ENCODE measurements at regions not wholly inside any gene's neighbourhood (a gene's known extent, or its start where the extent isn't known, plus 50 kb on each side); places are given as distances from the start of the nearest gene placed in this dataset.

DNA sequence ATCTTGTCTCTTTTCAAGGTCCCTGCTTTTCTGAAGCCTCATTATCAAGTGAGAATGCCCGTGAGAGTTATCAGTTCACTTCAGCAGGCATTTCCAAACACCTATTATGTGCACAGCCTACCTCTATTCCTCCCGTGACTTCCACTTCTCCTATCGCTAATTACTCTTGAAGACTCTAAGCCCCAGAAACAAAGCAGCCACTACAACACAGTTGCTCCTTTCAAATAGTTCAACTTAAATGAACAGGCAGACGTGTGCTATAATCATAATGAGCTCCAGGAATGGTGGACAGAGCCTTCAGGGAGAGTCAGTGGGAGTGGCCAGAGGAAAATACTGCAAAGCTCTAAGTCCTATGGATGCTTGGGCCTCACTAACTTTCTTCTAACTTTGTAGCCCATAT lies 159.0 kb downstream of the RDH14 start:
- Mint-ChIP-seq H3K36me3 (ENCODE audit: low read depth) (no peaks in the 10 kb centered on the region), H3K4me1 (peaks cover 21% of the 10 kb centered on the region), H3K9me3 (no peaks in the 10 kb centered on the region), H3K27ac (no peak overlapping the region), H3K4me3 (no peak overlapping the region), H3K27me3 (ENCODE audit: insufficient read depth, low read depth, poor library complexity) (no peaks in the 10 kb centered on the region)
- no peaks in the 10 kb centered on the region for H3K27me3 ChIP-seq (ENCODE audit: insufficient read depth)
- H3K27ac ChIP-seq (ENCODE audit: low read depth): no peak overlapping the region
- H3K4me2 ChIP-seq: no peak overlapping the region
- H3K9me2 ChIP-seq (ENCODE audit: insufficient read depth): peaks cover 3% of the 10 kb centered on the region
- H3K36me3 ChIP-seq (ENCODE audit: insufficient read depth): no peaks in the 10 kb centered on the region
- H4K20me1 ChIP-seq (replicated peaks; ENCODE audit: insufficient read depth): no peaks in the 10 kb centered on the region
- no peak for ATAC-seq
- H3K4me1 ChIP-seq (ENCODE audit: insufficient read depth): peaks cover 13% of the 10 kb centered on the region
- DNase-seq (ENCODE audit: low spot score): no peak
- H3K4me3 ChIP-seq: no peak overlapping the region
- H3F3A ChIP-seq (replicated peaks; ENCODE audit: low read depth): no peaks in the 10 kb centered on the region
- TF ChIP-seq POLR2AphosphoS5 (IDR thresholded peaks at IDR 0.05; ENCODE audit: low read depth) (no peak), EZH2 (IDR thresholded peaks at IDR 0.05; ENCODE audit: low read depth, unreplicated experiment) (no peak), NANOG (IDR thresholded peaks at IDR 0.05; ENCODE audit: borderline replicate concordance) (no peak), STAT1 (IDR thresholded peaks at IDR 0.05; ENCODE audit: unreplicated experiment) (no peak), ZNF331 (CRISPR knock-in tag; IDR thresholded peaks at IDR 0.05; ENCODE audit: low read depth) (no peak), CREB1 (CRISPR knock-in tag; IDR thresholded peaks at IDR 0.05; ENCODE audit: low read depth) (no peak), ZNF114 (CRISPR knock-in tag; IDR thresholded peaks at IDR 0.05) (no peak), JUNB (IDR thresholded peaks at IDR 0.05; ENCODE audit: unreplicated experiment) (no peak), EZH2phosphoT487 (IDR thresholded peaks at IDR 0.05; ENCODE audit: unreplicated experiment) (no peak), ETS1 (IDR thresholded peaks at IDR 0.05) (no peak)
- TF ChIP-seq, protein P1, sequence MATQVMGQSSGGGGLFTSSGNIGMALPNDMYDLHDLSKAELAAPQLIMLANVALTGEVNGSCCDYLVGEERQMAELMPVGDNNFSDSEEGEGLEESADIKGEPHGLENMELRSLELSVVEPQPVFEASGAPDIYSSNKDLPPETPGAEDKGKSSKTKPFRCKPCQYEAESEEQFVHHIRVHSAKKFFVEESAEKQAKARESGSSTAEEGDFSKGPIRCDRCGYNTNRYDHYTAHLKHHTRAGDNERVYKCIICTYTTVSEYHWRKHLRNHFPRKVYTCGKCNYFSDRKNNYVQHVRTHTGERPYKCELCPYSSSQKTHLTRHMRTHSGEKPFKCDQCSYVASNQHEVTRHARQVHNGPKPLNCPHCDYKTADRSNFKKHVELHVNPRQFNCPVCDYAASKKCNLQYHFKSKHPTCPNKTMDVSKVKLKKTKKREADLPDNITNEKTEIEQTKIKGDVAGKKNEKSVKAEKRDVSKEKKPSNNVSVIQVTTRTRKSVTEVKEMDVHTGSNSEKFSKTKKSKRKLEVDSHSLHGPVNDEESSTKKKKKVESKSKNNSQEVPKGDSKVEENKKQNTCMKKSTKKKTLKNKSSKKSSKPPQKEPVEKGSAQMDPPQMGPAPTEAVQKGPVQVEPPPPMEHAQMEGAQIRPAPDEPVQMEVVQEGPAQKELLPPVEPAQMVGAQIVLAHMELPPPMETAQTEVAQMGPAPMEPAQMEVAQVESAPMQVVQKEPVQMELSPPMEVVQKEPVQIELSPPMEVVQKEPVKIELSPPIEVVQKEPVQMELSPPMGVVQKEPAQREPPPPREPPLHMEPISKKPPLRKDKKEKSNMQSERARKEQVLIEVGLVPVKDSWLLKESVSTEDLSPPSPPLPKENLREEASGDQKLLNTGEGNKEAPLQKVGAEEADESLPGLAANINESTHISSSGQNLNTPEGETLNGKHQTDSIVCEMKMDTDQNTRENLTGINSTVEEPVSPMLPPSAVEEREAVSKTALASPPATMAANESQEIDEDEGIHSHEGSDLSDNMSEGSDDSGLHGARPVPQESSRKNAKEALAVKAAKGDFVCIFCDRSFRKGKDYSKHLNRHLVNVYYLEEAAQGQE (IDR thresholded peaks at IDR 0.05; ENCODE audit: unreplicated experiment): no peak
- TF ChIP-seq, protein P2, sequence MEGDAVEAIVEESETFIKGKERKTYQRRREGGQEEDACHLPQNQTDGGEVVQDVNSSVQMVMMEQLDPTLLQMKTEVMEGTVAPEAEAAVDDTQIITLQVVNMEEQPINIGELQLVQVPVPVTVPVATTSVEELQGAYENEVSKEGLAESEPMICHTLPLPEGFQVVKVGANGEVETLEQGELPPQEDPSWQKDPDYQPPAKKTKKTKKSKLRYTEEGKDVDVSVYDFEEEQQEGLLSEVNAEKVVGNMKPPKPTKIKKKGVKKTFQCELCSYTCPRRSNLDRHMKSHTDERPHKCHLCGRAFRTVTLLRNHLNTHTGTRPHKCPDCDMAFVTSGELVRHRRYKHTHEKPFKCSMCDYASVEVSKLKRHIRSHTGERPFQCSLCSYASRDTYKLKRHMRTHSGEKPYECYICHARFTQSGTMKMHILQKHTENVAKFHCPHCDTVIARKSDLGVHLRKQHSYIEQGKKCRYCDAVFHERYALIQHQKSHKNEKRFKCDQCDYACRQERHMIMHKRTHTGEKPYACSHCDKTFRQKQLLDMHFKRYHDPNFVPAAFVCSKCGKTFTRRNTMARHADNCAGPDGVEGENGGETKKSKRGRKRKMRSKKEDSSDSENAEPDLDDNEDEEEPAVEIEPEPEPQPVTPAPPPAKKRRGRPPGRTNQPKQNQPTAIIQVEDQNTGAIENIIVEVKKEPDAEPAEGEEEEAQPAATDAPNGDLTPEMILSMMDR (conservative IDR thresholded peaks at IDR 0.05; ENCODE audit: low read depth in 2 of 2): no peak
- TF ChIP-seq, protein P3, sequence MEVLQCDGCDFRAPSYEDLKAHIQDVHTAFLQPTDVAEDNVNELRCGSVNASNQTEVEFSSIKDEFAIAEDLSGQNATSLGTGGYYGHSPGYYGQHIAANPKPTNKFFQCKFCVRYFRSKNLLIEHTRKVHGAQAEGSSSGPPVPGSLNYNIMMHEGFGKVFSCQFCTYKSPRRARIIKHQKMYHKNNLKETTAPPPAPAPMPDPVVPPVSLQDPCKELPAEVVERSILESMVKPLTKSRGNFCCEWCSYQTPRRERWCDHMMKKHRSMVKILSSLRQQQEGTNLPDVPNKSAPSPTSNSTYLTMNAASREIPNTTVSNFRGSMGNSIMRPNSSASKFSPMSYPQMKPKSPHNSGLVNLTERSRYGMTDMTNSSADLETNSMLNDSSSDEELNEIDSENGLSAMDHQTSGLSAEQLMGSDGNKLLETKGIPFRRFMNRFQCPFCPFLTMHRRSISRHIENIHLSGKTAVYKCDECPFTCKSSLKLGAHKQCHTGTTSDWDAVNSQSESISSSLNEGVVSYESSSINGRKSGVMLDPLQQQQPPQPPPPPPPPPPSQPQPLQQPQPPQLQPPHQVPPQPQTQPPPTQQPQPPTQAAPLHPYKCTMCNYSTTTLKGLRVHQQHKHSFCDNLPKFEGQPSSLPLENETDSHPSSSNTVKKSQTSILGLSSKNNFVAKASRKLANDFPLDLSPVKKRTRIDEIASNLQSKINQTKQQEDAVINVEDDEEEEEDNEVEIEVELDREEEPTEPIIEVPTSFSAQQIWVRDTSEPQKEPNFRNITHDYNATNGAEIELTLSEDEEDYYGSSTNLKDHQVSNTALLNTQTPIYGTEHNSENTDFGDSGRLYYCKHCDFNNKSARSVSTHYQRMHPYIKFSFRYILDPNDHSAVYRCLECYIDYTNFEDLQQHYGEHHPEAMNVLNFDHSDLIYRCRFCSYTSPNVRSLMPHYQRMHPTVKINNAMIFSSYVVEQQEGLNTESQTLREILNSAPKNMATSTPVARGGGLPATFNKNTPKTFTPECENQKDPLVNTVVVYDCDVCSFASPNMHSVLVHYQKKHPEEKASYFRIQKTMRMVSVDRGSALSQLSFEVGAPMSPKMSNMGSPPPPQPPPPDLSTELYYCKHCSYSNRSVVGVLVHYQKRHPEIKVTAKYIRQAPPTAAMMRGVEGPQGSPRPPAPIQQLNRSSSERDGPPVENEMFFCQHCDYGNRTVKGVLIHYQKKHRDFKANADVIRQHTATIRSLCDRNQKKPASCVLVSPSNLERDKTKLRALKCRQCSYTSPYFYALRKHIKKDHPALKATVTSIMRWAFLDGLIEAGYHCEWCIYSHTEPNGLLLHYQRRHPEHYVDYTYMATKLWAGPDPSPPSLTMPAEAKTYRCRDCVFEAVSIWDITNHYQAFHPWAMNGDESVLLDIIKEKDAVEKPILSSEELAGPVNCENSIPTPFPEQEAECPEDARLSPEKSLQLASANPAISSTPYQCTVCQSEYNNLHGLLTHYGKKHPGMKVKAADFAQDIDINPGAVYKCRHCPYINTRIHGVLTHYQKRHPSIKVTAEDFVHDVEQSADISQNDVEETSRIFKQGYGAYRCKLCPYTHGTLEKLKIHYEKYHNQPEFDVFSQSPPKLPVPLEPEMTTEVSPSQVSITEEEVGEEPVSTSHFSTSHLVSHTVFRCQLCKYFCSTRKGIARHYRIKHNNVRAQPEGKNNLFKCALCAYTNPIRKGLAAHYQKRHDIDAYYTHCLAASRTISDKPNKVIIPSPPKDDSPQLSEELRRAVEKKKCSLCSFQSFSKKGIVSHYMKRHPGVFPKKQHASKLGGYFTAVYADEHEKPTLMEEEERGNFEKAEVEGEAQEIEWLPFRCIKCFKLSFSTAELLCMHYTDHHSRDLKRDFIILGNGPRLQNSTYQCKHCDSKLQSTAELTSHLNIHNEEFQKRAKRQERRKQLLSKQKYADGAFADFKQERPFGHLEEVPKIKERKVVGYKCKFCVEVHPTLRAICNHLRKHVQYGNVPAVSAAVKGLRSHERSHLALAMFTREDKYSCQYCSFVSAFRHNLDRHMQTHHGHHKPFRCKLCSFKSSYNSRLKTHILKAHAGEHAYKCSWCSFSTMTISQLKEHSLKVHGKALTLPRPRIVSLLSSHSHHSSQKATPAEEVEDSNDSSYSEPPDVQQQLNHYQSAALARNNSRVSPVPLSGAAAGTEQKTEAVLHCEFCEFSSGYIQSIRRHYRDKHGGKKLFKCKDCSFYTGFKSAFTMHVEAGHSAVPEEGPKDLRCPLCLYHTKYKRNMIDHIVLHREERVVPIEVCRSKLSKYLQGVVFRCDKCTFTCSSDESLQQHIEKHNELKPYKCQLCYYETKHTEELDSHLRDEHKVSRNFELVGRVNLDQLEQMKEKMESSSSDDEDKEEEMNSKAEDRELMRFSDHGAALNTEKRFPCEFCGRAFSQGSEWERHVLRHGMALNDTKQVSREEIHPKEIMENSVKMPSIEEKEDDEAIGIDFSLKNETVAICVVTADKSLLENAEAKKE (CRISPR knock-in tag; IDR thresholded peaks at IDR 0.05): no peak
- H3K79me2 ChIP-seq (replicated peaks; ENCODE audit: insufficient read depth): no peaks in the 10 kb centered on the region
- peak overlapping the region; percentile 43; the same call in 1 of the 2 replicates for H2AFZ ChIP-seq
